Stimulated activated CD4-positive, alpha-beta T cell treated with anti-CD3 and anti-CD28 coated beads, Interleukin-2, amount 100 ng/mL, for 48 hours (primary cell): ENCODE measurements at regions not wholly inside any gene's neighbourhood (a gene's known extent, or its start where the extent isn't known, plus 50 kb on each side); places are given as distances from the start of the nearest gene placed in this dataset.

Experiments
- DNase-seq, 2 donors: peaks; one replicate each; pipeline ENCODE4 v3.0.0-alpha.2; 2020

GRCh38 chr2:129771418-129772189, 207.9 kb upstream of the RAB6C start:
- DNase-seq: no peak

DNA sequence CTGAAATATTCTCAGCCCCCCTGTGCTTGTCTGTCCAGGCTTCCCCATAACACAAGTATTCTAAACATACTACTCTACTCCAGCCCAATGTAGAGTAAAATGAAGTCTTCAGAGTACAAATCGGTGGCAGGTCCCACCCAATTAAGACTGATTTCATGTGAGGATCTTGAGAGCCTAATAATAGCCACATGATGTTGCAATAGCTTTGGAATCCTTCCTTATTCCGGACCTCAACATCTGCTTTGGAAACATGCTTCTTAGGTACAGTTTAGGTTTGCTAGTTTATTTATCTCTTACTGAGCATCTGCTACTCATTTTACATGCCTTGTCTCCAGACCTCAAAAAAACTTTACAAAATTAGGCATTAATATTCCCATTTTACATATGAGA, 207.3 kb upstream of the RAB6C start:
- no peak for DNase-seq

DNA sequence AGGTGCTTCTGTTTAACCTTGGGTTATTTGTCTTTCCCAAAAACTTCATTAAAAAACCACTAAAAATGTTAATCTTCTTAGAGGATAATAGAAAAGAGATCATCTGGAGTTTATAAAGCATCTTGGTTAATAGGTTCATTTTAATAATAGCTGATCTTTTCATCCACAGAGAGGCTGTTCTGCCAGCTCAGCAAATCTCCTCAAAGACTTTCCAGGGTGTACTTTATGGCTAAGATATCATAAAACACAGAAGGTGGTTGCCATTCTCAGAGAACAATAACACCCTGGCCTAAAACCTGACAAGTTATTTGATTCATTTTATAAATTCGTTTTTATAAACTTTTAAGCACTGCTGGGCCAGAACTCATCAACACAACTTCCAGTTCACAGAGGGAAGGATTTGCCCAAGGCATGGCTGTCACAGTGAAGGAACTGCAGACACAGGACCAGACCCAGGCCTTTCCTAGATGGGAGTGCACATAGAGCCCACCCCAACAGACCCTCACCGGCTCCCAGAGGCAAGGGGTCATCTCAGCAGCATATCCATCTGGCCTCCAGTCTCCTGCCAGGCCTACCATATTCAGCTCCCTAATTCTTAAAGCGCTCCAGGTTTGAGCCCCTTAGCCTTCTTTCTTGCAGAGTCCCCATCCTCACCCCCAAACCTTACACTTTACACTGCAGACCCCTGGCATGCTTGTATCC, 203.4 kb upstream of the RAB6C start:
- no peak for DNase-seq

GRCh38 chr2:129777146-129777545, 202.3 kb upstream of the RAB6C start:
- DNase-seq: no peak

- DNase-seq: no peak
Measured at GRCh38 chr2:129777762-129778583, 201.5 kb upstream of the RAB6C start.

GRCh38 chr2:129778584-129778877, 200.9 kb upstream of the RAB6C start:
- DNase-seq: no peak

DNA sequence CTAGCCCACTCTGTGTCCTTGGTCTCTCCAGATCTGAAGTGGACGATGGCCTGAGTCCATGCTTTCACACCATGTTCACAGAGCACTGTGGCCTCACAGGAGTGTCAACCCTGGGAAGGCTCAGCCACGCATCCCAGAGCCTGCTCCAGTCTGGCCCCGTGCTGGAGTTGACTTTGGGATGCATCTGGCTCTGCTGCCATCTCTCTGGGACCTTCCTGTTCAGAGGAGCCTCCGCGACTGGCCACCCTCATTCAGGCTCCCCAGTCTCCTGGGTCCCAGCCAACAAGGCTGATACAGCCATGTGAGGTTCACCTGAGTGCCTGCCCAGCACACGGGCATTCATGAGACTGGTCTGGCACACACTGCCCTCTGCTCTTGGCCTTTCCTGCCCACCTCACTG, 199.7 kb upstream of the RAB6C start:
- no peak for DNase-seq

- no peak for DNase-seq
Measured at GRCh38 chr2:129780316-129781270, 198.9 kb upstream of the RAB6C start.

DNA sequence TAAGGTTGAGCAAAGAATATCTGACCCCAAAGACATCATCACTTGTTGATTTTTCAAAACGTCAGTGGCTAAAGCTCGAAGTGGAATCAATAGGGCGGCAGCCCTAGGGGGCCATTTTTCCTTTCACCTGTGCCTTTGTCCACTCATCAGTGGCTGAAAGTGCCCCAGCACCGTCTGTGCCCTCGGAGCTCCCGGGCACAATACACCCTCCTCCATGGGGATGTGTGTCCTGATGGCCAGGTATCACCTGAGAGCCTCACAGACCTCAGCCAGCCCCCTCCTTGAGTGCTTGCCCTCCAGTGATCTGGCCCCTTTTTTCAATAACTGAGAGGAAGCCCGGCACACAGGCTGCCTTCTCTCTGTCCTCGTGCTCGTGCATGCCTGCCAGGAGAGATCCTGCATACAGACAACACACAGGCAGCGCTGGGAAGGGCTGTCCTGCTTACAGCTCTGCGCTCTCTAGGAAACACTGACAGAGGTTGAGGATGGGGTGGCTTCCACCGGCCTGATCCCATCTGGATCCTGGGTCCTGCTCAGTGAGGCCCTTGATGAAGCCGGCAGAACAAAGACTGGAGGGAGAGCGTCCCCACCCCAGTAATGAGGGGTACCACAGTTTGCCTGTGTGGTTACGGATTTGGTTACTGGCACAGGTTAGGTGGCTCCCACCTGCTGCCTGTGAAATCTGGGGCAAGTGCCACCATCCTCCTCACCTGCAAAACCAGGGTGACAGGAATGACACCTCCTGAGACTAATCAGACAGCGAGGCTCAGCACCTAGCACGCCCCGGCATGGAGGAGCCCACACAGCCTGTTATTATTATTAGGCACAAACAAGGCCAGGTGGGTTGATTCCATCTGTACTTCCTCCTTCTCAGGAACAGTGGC, 197.5 kb upstream of the RAB6C start:
- no peak for DNase-seq

- no peak for DNase-seq
Measured at GRCh38 chr2:129782633-129782990, 196.9 kb upstream of the RAB6C start.

- DNase-seq: no peak
Measured at GRCh38 chr2:129784486-129784885, 195.0 kb upstream of the RAB6C start.

DNA sequence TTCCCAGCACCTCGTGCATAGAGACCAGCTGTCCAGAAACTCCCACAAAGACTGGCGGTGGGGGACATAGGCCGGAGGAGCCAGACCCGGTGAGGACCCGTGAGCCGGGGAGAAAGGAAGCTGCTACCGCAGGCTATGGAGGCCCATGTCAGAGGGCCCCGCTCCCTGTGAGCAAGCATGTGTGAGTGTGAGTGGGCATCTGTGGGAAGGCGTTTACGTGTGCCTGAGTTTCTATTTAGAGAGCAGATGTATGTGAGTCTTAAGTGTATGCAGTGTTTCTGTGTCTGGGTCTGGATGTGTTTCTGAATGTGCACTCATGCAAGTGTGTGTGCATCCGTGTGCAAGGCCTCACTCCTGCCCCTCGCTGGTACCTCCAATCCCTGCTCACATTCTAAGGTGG, 187.8 kb upstream of the RAB6C start:
- DNase-seq: no peak

- no peak for DNase-seq
Measured at GRCh38 chr2:129793431-129793902, 186.0 kb upstream of the RAB6C start.

DNA sequence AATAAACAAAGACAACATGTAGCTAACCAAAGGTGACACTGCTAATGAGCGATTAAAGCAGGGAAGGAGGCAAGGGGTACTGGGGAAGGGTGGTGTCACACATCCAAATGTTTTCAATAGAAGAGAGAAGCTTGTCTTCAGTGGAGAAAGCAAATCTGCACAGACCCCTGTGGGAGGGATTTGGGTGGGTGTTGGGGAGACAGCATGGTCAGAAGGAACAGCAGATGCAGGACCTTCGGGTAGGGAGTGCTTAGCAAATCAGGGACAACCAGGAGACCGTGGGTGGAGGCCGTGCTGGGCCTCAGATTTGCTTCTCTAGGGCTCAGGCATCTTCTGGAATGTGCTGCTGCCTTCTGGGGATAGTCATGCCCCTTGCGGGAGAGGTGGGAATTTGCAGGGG, 185.3 kb upstream of the RAB6C start:
- DNase-seq: no peak

DNA sequence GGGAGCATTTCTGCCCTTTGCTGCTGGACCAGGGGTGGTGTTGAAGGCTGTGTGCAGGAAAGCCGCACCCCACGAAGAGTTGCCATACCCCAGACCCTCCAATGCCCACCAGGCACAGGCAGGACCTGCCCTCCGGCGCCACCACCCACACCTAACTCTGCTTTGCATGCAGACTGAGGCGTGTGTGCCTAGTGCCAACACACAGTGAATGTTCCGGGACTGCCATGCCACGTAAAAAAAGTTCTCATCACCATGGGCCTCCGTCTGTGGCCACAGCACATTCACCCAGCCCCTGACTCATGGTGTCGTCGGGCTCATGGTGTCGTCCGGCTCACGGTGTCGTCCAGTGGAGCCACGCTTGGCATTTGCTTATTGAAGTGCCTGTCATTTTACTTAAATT, 184.9 kb upstream of the RAB6C start:
- no peak for DNase-seq

DNA sequence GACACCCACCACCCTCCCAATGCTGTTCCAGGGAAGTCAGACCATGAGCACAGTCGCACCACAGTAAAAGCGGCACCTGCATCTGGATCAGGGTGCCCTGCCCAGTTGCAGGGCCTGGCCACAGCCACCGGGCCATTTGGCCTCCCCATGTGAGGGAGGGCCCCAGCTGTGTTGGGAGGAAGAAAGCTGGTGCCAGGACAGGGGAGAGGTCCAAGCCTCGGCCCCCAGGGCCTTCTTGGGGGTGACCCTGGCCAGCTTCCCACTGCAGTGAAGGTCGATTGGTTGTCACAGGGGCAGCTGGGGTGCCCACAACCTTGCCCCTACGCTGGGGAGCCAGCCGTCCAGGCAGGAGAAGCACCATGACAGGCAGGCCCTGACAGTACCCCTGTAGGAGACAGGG, 183.2 kb upstream of the RAB6C start:
- DNase-seq: no peak

GRCh38 chr2:129796801-129797488, 182.5 kb upstream of the RAB6C start:
- DNase-seq: no peak

GRCh38 chr2:129797489-129798300, 181.8 kb upstream of the RAB6C start:
- DNase-seq: no peak

DNA sequence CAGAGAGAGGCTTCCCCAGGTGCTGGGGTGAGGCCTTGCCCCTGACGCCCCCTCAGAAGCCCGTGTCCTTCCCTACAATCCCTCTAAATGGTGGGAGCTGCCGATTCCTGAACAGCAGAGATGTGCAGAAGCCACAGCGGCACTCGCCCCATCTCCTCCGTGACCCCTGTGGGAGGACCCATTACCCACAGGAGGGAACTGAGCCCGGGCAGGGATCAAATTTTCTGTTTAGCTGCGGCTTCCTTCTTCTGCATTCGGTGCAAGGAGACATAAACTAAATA, 181.2 kb upstream of the RAB6C start:
- DNase-seq: no peak

DNA sequence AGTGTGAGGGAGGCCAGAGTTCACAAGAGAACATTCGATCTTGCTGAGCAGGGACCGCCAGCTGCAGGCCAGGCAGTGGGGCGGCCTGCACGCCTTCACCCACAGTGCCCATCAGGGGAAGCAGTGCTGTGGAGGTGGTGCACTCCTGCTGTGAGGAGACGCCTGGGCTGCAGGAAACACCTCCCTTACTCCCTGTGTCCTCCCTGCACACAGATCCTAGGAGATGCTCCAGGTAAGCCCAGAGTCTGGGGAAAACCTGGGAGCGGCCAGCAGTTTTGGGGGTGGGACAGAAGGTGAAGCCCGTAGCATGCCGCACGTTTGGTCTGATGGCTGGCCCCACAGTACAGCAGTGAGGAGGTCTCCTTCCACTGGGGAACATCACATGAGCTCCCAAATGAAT, 180.8 kb upstream of the RAB6C start:
- DNase-seq: no peak
